Erythroblast (primary cell): ENCODE measurements at regions not wholly inside any gene's neighbourhood (a gene's known extent, or its start where the extent isn't known, plus 50 kb on each side); places are given as distances from the start of the nearest gene placed in this dataset.
"Not testable (repeated sequence)": the region's sequence is repeated elsewhere in the genome, so short reads cannot be mapped to it uniquely, and the experiment has no call there.

Experiments used
- GATA1 ChIP-seq: IDR thresholded peaks from 2 replicates; pipeline ENCODE4 v1.6.1; 2011; ENCODE audit warnings: low read depth, mild to moderate bottlenecking, control low read depth, low read length, moderate library complexity
- POLR2A ChIP-seq: IDR thresholded peaks from 2 replicates; pipeline ENCODE4 v1.6.1; 2011; ENCODE audit warnings: mild to moderate bottlenecking, low read length

- not testable (repeated sequence) for TF ChIP-seq POLR2A, GATA1
Measured at GRCh38 chr3:163499736-163500219, 1578.5 kb downstream of the SI start.
